PC-9 (cell line): ENCODE measurements at regions not wholly inside any gene's neighbourhood (a gene's known extent, or its start where the extent isn't known, plus 50 kb on each side); places are given as distances from the start of the nearest gene placed in this dataset.

Experiments
- CTCF ChIP-seq: fragments of 200-600 bp; sonication (generic); conservative IDR thresholded peaks from 2 replicates; pipeline ENCODE4 v1.6.1; 2017; ENCODE audit warnings: mixed run types, antibody characterized with exemption, mild to moderate bottlenecking, moderate library complexity
- EZH2 ChIP-seq: fragments of 200-600 bp; sonication (generic); IDR thresholded peaks from 2 replicates; pipeline ENCODE4 v1.8.0; 2017; ENCODE audit warnings: antibody characterized with exemption, low read depth

GRCh38 chr10:130630135-130630534 lies 493.9 kb downstream of the GLRX3 start:
- TF ChIP-seq CTCF, result no peak
- no peak for TF ChIP-seq EZH2
